DMS153 (cell line): ENCODE measurements at regions not wholly inside any gene's neighbourhood (a gene's known extent, or its start where the extent isn't known, plus 50 kb on each side); places are given as distances from the start of the nearest gene placed in this dataset.

Experiments used
- DNase-seq: peaks from one replicate; lab custom pipeline; 2025; lab: John Stamatoyannopoulos, UW

GRCh38 chr2:83784947-83785346, 674.1 kb downstream of the SUCLG1 start:
- DNase-seq = no peak

DNA sequence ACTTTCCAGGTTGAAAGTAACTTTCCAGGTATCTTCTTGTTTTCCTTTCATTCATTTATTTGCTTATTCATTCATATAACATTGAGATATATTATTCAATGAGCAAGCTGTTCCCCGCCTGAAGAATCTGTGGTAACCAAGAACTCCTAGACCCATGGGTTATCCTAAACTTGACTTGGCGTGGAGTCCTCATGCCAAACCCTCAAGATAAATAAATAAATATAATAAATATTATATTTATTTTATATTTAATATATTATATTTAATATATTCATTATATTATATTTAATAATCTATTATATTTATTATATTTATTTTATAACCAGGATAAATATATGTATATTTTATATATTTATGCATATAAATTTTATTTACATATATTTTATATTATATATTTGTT, 674.8 kb downstream of the SUCLG1 start:
- DNase-seq = no peak

DNA sequence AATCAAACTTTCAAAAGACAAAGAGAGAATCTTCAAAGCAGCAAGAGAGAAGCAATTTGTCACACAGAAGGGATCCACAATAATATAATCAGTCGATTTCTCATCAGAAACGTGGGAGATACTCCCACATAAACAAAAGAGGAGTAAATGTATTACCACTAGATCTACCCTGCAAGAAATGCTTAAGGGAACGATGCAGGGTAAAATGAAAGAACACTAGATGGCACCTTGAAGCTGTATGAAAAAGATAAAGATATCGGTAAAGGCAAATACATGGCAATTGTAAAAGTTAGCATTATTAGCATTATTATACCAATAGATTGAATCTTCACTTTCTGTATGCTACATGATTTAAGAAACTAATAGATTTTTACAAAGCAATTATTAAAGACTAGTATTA, 677.0 kb downstream of the SUCLG1 start:
- no peak for DNase-seq

GRCh38 chr2:83764447-83765005, 694.6 kb downstream of the SUCLG1 start:
- no peak for DNase-seq

- DNase-seq = no peak
Measured at GRCh38 chr2:83757329-83757728, 701.8 kb downstream of the SUCLG1 start.

DNA sequence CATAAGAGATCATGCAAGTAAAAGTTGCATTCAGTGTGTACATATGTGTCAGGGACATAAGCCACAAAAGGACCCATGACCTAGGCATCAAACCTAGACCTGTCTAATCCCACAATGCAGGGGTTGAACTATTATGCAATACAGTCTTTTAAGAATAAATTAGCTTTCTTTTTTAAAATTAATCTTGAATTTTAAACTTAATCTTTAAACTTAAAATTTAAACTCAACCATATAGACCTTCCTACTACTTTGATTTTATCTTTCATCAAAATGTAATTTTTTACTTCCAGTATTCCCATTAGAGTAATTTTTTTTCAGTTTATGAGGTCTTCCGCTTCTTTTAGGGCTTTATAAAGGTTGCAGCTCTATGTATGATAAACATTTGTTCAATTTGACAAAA, 702.9 kb downstream of the SUCLG1 start:
- DNase-seq = no peak

DNA sequence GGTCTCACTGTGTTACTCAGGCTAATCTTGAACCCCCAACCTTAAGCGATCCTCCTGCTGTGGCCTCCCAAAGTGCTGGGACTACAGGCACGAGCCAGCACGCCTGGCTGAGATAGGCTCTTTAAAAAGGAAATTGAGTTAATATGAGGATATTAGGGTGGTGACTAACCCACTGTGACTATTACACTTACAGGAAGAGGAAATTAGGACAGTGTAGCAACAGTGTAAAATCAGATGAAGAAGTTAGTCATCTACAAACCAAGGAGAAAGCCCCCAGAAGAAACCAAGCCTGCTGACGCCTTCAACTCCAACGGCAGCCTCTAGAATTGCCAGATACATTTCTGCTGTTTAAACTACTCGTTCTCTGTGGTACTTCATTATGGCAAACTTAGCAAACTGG, 711.9 kb downstream of the SUCLG1 start:
- DNase-seq = no peak

DNA sequence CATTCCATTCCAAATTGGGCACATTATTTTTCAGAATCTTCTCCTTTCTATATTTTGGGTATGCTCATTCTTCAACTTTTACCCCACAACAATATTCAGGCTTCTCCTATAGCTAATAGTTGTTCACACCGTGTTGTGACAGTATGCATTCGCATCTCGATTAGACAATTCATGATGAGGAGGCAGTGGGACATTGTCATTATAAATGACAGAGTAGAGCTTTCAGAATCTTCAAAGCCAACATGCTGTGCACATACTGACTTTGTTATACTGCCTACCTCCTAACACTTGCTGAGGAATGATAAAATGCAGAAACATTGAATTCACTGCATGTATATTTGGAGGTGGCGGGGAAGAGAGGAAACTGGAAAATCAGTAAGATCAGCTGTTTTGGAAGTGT, 714.2 kb downstream of the SUCLG1 start:
- DNase-seq = no peak

DNA sequence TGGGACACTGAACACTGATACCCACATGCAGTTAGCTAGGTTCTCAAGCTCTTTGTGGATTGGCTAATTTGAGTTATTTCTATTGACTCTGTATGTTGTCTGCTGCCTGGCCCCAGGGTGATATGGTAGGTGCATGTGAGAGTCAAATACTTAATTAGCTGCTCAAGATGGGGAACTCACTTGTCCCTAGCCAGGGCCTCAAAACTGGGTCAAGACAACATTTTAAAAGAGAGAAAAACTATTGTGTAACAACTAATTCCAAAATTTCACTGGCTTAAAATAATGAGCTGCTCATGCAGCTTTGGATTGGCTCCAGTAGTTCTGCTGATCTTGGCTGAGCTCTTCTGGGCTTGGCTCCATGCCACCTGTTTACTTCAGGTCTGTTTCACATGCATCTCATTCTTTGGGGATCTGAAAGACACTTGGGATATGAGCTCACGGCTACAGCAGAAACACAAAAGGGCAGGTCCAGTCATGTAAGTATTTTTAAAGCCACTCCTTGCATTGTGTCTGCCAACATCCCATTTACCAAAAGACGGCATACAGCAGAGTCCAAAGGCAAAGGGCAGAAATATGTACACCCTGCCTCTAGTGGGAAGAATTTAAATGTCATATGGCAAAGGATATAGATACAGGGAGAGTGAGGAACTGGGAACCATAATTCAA, 716.8 kb downstream of the SUCLG1 start:
- no peak for DNase-seq

- no peak for DNase-seq
Measured at GRCh38 chr2:83730223-83730622, 728.9 kb downstream of the SUCLG1 start.

GRCh38 chr2:83725735-83726134, 733.3 kb downstream of the SUCLG1 start:
- DNase-seq = peak; percentile 2

DNA sequence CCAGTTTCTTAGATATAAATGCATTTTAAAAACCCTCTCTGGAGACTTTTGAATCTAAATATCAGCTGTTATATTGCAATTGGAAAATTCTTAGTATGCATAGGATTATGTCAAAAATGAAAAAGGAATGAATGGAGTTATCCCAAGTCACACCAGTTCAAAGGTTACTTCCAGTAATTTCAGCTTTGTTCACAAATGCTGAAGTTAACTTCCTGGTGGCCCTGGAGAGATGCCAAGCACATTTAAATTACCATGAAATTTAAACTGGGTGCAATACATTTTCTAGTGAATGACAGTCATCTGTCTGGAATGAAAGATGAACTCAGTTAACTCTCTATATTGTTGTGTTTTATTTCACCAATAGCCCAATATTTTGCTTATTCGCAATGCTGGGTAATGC, 753.9 kb downstream of the SUCLG1 start:
- no peak for DNase-seq

DNA sequence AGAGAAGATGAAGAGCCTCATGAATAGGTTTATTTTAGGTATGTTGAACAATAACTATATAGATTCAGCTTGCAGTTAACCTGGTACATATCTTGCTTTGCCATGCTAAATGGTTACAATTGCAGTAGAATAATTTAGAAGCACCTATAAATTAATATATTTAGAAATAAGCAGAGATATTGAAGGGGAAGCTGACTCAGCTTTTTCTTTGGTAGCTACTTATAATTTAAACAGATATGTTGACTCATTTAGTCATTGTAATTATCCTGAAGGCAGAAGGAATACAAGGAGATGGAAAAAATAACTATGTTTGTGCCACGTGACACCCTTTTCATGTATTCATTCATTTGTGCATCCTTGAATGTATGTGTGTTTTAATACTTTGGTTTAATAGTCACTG, 755.5 kb downstream of the SUCLG1 start:
- DNase-seq = no peak

DNA sequence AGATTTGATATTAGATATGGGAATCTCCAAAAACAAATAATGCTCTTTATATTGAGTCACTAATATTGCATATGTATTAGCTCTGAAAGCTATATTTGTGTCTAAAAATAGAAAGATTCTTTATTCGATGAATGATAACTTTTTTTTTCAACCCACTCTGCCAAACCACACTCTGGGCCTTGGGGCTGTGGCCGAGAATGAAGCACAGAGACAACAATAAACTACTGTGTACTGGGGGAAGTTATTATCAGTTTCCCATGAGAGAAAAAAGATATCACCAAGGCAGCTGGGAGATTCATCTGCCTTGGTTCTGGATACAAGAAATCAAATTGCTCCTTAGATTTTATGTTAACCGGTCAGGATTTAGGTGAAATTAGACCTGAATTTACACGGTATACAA, 762.2 kb downstream of the SUCLG1 start:
- no peak for DNase-seq

DNA sequence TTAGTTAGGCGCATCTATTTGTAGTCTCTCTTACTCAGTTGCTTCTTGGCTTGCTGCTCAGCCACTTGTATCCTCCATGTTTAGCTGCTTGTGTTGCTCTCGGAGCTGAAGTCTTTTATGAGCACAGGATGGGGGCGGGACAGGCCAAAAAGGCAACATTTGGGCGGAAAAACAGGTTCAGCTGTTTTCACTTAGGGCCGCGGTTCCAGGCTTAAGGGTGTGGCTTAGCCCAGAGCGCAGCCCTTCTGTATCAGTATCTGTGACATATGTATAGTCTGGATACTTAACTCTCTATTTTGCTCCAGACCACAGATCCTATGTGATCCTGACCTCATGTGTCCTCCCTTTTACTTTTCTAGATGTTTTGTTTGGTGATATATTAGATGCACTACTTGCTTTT, 763.5 kb downstream of the SUCLG1 start:
- DNase-seq = no peak

GRCh38 chr2:83695037-83695436, 764.0 kb downstream of the SUCLG1 start:
- no peak for DNase-seq

DNA sequence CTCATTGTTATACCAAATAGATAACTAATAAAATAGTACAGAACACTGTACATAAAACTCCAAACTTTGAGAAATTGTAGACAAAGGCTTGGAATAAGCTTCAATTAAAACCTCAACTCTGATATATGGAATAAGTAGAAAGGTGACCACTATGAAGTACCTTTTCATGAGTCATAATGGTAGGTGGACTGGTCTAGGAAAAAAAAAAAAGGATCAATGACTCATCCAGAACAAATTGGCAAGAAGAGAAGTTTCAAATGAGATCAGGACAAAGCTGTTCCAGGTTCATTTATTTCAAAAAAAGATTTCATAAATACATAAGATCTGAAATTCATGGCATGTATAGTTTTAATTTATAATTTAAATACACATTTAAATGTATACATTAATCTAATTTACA, 769.7 kb downstream of the SUCLG1 start:
- DNase-seq = no peak

- DNase-seq = no peak
Measured at GRCh38 chr2:83686863-83687262, 772.2 kb downstream of the SUCLG1 start.

- DNase-seq = no peak
Measured at GRCh38 chr2:83674050-83674449, 785.0 kb downstream of the SUCLG1 start.

DNA sequence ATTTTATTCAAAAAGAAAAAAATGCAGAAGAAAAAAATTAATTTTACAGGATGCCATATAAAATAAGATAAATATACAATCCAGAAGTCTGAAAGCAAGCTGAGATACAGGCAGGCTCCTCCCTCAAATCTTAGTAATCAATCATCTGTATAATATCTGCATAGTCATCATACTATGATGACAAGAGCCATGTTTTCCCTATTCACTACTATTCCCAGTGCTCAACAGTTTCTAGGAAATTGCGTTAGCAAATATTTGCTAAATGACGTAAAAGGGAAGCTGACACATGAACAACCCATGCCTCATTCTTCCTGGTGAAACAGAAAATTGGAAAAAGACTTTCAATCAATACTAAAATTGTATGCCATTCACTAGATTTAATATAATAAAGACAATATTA, 793.2 kb downstream of the SUCLG1 start:
- peak; percentile 58 for DNase-seq

- DNase-seq = no peak
Measured at GRCh38 chr2:83665154-83665553, 793.9 kb downstream of the SUCLG1 start.

GRCh38 chr2:83661711-83662110, 797.4 kb downstream of the SUCLG1 start:
- no peak for DNase-seq

- DNase-seq = no peak
Measured at GRCh38 chr2:83654091-83654611, 804.9 kb downstream of the SUCLG1 start.

- DNase-seq = peak; percentile 78
Measured at GRCh38 chr2:83650898-83651297, 808.2 kb downstream of the SUCLG1 start.
